ENCODE measurements at regions not wholly inside any gene's neighbourhood (a gene's known extent, or its start where the extent isn't known, plus 50 kb on each side); places are given as distances from the start of the nearest gene placed in this dataset.

DNA sequence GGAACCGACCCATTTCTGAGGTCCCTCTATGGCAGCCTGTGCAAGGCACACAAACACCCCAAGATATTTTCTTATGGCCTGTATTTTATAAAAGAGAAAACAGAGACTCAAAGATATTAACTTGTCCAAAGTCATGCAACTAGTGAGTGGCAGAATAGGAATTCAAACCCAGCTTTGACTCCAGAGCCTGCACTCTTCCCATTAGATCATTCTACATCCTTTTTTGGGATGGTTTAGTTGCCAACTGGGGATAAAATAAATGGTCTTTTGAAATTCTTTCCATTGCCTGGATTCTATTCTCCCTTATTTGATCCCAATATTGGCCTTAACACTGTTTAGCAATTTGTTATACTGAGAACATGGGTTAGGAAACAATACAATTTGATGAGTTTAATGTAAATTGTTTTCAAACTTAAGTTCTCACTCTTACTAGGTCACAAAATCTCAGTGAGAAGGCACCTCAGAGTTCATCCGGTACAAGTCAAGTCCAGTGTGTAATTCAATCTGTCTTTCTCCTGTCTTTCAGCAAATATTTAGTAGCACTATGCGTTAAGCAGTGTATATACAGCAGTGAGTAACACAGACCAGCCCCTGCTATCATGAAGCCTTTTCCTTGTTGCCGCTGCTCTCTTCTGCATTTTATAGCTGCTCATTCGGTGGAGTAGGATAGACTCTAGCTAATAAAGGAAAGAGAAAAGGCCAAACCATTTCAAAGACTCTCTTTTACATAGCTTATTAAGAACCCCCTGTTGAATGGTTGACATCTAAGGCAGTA is 162.1 kb upstream of the IFNG-AS1 start:
- intact Hi-C loops (cut with DNase I): loop anchor here (5.0 to 10.0 kb wide), 3 partner anchors 85 to 180 kb away; partner anchors contain the start of gene DYRK2
- H3K27me3 ChIP-seq: no peaks in the 10 kb centered on the region
- no peaks in the 10 kb centered on the region for H3K36me3 ChIP-seq
- H3K27ac ChIP-seq: peak overlapping the region; percentile 89 to 91
- H3K9me3 ChIP-seq: no peaks in the 10 kb centered on the region
- DNase-seq (ENCODE audit: low spot score in 2 of 2): no peak
- peak overlapping the region; percentile 47 to 53 for H3K4me3 ChIP-seq
- peaks cover 0 to 9% of the 10 kb centered on the region in 2 donors for H3K4me1 ChIP-seq
- TF ChIP-seq, protein P1, sequence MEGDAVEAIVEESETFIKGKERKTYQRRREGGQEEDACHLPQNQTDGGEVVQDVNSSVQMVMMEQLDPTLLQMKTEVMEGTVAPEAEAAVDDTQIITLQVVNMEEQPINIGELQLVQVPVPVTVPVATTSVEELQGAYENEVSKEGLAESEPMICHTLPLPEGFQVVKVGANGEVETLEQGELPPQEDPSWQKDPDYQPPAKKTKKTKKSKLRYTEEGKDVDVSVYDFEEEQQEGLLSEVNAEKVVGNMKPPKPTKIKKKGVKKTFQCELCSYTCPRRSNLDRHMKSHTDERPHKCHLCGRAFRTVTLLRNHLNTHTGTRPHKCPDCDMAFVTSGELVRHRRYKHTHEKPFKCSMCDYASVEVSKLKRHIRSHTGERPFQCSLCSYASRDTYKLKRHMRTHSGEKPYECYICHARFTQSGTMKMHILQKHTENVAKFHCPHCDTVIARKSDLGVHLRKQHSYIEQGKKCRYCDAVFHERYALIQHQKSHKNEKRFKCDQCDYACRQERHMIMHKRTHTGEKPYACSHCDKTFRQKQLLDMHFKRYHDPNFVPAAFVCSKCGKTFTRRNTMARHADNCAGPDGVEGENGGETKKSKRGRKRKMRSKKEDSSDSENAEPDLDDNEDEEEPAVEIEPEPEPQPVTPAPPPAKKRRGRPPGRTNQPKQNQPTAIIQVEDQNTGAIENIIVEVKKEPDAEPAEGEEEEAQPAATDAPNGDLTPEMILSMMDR (IDR thresholded peaks at IDR 0.05): no peak

DNA sequence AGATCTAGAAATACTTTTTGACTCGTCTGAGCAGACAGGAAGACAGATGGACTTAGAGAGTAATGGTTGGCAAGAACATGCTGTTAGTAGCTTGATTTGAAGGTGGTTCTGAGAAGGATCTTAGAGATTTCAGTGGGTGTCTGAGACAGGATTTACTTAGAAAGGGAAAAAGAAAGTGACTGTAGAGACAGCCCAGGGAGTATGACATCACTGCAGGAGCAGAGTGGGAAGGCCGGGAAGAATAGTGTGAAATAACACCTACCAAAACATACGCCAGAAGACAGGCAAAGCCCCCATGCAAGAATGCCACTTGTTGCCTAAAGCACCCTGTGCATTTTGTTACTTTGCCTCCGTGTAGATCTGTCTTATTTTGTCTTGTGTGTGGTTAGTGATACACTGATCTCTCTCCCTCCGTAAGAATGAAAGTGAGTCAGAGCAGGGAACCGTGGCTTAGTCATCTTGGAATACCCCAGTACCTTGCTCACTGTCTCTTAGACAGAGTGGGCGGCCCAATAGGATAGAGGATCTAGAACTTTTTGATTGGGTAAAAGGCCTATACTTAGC is 161.3 kb upstream of the IFNG-AS1 start:
- H3K4me1 ChIP-seq: peaks cover 0 to 9% of the 10 kb centered on the region in 2 donors
- H3K27me3 ChIP-seq: no peaks in the 10 kb centered on the region
- TF ChIP-seq, protein P1 (IDR thresholded peaks at IDR 0.05): no peak
- H3K27ac ChIP-seq: peak overlapping the region; percentile 89 to 91
- intact Hi-C loops (cut with DNase I): loop anchor here (5.0 to 10.0 kb wide), 3 partner anchors 84 to 181 kb away; partner anchors contain the start of gene DYRK2
- peak overlapping the region; percentile 47 to 53 for H3K4me3 ChIP-seq
- no peaks in the 10 kb centered on the region for H3K36me3 ChIP-seq
- peak in 1 of 2 donors; percentile 78 for DNase-seq (ENCODE audit: low spot score in 2 of 2)
- H3K9me3 ChIP-seq: no peaks in the 10 kb centered on the region

DNA sequence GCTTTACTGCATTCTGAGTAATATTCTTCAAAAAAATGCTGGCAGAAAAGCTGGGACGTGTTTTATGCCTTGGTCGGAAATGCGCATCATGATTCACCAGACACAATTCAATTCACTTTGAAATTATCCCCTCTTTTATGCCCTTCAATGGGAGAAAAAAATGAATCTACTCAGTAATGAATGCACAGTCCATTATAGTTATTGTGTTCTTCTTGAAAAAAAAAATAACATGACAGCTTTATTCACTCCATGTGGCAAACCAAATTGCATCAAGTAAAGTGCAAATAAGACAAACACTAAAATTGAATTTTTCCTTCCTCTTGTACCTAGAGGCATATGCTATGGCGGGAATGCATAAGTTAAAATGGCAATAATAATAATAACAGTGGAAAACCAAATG is 159.4 kb upstream of the IFNG-AS1 start:
- H3K4me3 ChIP-seq: no peak overlapping the region
- TF ChIP-seq, protein P1 (IDR thresholded peaks at IDR 0.05): no peak
- intact Hi-C loops (cut with DNase I): loop anchor here (5.0 to 10.0 kb wide), 3 partner anchors 82 to 183 kb away; partner anchors contain the start of gene DYRK2
- no peak for DNase-seq (ENCODE audit: low spot score in 2 of 2)
- no peaks in the 10 kb centered on the region for H3K36me3 ChIP-seq
- no peaks in the 10 kb centered on the region for H3K9me3 ChIP-seq
- H3K4me1 ChIP-seq: peaks cover 0 to 9% of the 10 kb centered on the region in 2 donors
- no peaks in the 10 kb centered on the region for H3K27me3 ChIP-seq
- H3K27ac ChIP-seq: no peak overlapping the region

DNA sequence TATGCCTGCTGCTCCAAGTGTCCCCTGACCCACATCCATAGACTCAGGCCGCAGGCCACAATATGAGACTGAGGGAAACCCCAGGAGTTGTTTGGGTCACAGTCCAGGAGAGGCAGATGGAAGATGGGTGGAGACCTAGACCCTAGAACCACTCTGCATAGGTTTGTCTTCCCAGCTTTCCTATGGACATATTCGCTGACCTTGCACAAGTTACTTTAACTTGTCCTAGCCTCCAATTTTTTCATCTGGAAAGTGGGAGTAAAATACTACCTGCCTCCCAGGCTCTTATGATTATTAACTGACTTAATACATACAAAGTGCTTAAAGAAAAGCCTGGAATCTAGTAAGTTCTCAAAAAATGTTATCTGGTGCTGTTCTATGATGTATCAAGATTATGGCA is 157.1 kb upstream of the IFNG-AS1 start:
- no peaks in the 10 kb centered on the region for H3K9me3 ChIP-seq
- TF ChIP-seq, protein P1 (IDR thresholded peaks at IDR 0.05): no peak
- DNase-seq (ENCODE audit: low spot score in 2 of 2): no peak
- H3K27ac ChIP-seq: no peak overlapping the region
- H3K4me1 ChIP-seq: peaks cover 0 to 4% of the 10 kb centered on the region in 2 donors
- H3K36me3 ChIP-seq: no peaks in the 10 kb centered on the region
- no peak overlapping the region for H3K4me3 ChIP-seq
- H3K27me3 ChIP-seq: no peaks in the 10 kb centered on the region
- intact Hi-C loops (cut with DNase I): no loop called here

DNA sequence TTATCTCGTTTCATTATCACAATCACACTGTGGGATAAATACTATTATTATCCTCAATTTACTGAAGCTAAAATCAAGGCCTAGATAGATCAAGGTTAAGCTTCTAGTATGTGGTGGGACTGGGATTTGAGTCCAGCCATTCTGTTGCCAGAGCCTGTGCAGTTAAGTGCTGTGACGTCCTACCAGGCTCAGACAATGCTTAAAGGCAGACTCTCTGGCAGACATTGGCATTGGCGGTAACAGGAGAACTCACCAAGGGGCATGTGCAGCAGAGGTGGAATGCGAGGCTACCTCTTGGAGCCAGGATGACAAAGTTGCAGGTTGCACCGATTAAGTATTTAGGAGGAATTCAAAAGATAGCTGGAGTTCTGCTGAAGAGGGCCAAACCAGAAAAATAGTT is 155.6 kb upstream of the IFNG-AS1 start:
- no peak for DNase-seq (ENCODE audit: low spot score in 2 of 2)
- H3K27me3 ChIP-seq: no peaks in the 10 kb centered on the region
- no peaks in the 10 kb centered on the region for H3K36me3 ChIP-seq
- TF ChIP-seq, protein P1 (IDR thresholded peaks at IDR 0.05): no peak
- peaks cover 0 to 2% of the 10 kb centered on the region in 2 donors for H3K4me1 ChIP-seq
- intact Hi-C loops (cut with DNase I): no loop called here
- H3K4me3 ChIP-seq: no peak overlapping the region
- H3K27ac ChIP-seq: no peak overlapping the region
- peaks cover 0 to 1% of the 10 kb centered on the region in 2 donors for H3K9me3 ChIP-seq
